ENCODE measurements at regions not wholly inside any gene's neighbourhood (a gene's known extent, or its start where the extent isn't known, plus 50 kb on each side); places are given as distances from the start of the nearest gene placed in this dataset.

DNA sequence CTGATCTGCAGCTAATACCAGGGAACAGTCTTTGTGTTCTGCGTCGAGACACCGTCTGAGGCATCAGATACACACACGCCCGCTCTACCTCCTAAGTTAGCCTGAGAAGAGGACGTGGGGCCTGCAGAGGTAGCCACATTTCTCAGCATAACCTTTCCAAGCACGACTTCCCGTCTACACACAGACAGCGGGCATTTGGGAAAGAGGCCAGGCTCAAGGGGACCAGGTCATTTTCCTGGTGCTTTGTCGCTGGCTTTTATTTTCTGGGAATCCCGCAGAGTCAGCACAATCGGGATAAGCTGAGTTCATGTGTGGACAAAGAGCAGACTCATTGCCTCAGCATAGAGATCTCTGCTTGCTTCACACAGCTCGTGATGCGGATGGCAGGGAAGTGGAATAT, 72.5 kb upstream of the SMYD2 start:
- no TSS peak for BruUV-seq (replicated peaks)
- H3K4me1 ChIP-seq (ENCODE audit: control insufficient read depth, insufficient read depth, low read length): no peaks in the 10 kb centered on the region

DNA sequence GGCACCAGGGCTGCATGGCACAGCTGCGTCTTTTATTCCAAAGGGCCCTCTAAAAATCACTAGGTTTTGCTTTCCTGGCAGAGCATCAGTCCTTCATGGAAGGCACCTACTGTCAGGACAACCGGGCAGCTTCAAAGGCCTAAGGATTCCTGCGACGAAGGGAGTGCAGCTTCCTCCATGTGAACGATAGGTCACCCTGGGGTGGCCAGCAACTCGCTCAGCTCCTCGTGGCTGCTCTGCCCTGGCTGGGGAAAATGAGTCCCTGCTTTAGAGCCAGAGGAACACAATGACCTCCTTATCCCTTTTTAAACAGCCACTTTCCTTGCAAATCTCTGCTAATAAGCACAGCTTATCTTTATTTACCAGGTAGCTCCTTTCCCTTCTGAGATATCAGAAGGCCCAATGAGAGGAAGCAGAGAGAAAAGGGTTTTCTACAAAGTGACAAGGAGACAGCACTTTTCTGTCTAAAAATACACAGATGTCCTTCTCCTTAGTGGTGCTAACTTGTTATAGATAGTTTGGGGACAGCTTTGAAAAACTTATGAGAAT, 71.6 kb upstream of the SMYD2 start:
- Histone ChIP-seq H3K27me3 (ENCODE audit: control insufficient read depth, insufficient read depth, low read length) (peaks cover 3% of the 10 kb centered on the region), H3K4me1 (ENCODE audit: control insufficient read depth, insufficient read depth, low read length) (peaks cover 3% of the 10 kb centered on the region), H3K27ac (ENCODE audit: low read length) (no peak overlapping the region), H3K9me3 (ENCODE audit: control insufficient read depth, insufficient read depth, low read depth, low read length) (no peaks in the 10 kb centered on the region), H3K4me3 (ENCODE audit: low read depth in 2 of 2, low read length in 2 of 2) (no peak overlapping the region), H3K36me3 (ENCODE audit: control insufficient read depth, insufficient read depth, low read length) (no peaks in the 10 kb centered on the region)
- TF ChIP-seq, protein P1, sequence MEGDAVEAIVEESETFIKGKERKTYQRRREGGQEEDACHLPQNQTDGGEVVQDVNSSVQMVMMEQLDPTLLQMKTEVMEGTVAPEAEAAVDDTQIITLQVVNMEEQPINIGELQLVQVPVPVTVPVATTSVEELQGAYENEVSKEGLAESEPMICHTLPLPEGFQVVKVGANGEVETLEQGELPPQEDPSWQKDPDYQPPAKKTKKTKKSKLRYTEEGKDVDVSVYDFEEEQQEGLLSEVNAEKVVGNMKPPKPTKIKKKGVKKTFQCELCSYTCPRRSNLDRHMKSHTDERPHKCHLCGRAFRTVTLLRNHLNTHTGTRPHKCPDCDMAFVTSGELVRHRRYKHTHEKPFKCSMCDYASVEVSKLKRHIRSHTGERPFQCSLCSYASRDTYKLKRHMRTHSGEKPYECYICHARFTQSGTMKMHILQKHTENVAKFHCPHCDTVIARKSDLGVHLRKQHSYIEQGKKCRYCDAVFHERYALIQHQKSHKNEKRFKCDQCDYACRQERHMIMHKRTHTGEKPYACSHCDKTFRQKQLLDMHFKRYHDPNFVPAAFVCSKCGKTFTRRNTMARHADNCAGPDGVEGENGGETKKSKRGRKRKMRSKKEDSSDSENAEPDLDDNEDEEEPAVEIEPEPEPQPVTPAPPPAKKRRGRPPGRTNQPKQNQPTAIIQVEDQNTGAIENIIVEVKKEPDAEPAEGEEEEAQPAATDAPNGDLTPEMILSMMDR (IDR thresholded peaks at IDR 0.05): no peak
- TF ChIP-seq SIN3A (IDR thresholded peaks at IDR 0.05; ENCODE audit: borderline replicate concordance, insufficient read depth, low read depth, low read length) (no peak), TCF7L2 (IDR thresholded peaks at IDR 0.05; ENCODE audit: low read depth, low read length) (no peak), POLR2AphosphoS5 (IDR thresholded peaks at IDR 0.05; ENCODE audit: low read depth, low read length) (no peak)
- TF ChIP-seq, protein P2, sequence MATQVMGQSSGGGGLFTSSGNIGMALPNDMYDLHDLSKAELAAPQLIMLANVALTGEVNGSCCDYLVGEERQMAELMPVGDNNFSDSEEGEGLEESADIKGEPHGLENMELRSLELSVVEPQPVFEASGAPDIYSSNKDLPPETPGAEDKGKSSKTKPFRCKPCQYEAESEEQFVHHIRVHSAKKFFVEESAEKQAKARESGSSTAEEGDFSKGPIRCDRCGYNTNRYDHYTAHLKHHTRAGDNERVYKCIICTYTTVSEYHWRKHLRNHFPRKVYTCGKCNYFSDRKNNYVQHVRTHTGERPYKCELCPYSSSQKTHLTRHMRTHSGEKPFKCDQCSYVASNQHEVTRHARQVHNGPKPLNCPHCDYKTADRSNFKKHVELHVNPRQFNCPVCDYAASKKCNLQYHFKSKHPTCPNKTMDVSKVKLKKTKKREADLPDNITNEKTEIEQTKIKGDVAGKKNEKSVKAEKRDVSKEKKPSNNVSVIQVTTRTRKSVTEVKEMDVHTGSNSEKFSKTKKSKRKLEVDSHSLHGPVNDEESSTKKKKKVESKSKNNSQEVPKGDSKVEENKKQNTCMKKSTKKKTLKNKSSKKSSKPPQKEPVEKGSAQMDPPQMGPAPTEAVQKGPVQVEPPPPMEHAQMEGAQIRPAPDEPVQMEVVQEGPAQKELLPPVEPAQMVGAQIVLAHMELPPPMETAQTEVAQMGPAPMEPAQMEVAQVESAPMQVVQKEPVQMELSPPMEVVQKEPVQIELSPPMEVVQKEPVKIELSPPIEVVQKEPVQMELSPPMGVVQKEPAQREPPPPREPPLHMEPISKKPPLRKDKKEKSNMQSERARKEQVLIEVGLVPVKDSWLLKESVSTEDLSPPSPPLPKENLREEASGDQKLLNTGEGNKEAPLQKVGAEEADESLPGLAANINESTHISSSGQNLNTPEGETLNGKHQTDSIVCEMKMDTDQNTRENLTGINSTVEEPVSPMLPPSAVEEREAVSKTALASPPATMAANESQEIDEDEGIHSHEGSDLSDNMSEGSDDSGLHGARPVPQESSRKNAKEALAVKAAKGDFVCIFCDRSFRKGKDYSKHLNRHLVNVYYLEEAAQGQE (IDR thresholded peaks at IDR 0.05; ENCODE audit: insufficient read depth in 1 of 2, low read depth in 2 of 2, low read length in 1 of 2): no peak
- ATAC-seq (no peak), DNase-seq (ENCODE audit: low read depth, low spot score) (no peak)
- in situ Hi-C loops (cut with HindIII; ENCODE audit: low pct_unique_long_range_greater_than_20kb, low sequenced_read_pairs) (no loop called here), intact Hi-C loops (cut with micrococcal nuclease; ENCODE audit: unreplicated experiment) (no loop called here)
- ChIA-PET POLR2A (no interaction called here), CTCF (interaction anchor here (0.7 kb wide), 1 partner anchor 120 kb away, joined by 3 read pairs; no protein-coding TSS in a partner anchor)
- no TSS peak for BruUV-seq (replicated peaks)

More for the DNA sequence above, 72.5 kb upstream of the SMYD2 start:
- in situ Hi-C loops (cut with HindIII; ENCODE audit: low pct_unique_long_range_greater_than_20kb, low sequenced_read_pairs) (no loop called here), intact Hi-C loops (cut with micrococcal nuclease; ENCODE audit: unreplicated experiment) (no loop called here)
- ChIA-PET POLR2A (no interaction called here), CTCF (no interaction called here)
- no peaks in the 10 kb centered on the region for H3K36me3 ChIP-seq (ENCODE audit: control insufficient read depth, insufficient read depth, low read length)
- no peak for ATAC-seq
- no peak overlapping the region for H3K27ac ChIP-seq (ENCODE audit: low read length)
- DNase-seq (ENCODE audit: low read depth, low spot score): no peak
- H3K27me3 ChIP-seq (ENCODE audit: control insufficient read depth, insufficient read depth, low read length): peaks cover under 1% of the 10 kb centered on the region
- no peak for TF ChIP-seq TCF7L2 (IDR thresholded peaks at IDR 0.05; ENCODE audit: low read depth, low read length)
- no peaks in the 10 kb centered on the region for H3K9me3 ChIP-seq (ENCODE audit: control insufficient read depth, insufficient read depth, low read depth, low read length)
- H3K4me3 ChIP-seq (ENCODE audit: low read depth in 2 of 2, low read length in 2 of 2): no peak overlapping the region

DNA sequence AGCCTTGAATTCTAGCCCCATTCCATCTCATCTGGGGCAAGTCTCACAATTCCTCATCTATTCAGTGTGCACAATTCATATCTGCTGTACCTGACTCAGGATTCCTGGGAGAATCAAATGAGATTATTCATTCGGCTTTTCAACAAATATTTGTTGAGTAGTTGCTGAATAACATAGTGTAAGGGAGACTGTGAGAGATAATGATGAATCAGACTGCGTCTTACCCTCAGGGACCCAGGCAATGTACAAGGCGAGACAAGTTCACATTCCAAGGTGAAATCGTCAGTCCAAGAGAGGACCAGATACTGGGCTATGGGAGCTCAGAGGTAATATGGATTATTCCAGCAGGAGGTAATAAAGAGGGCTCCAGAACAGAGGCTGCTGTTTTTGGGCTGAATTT, 67.8 kb upstream of the SMYD2 start:
- POLR2A ChIA-PET: no interaction called here
- ATAC-seq: no peak

More for the DNA sequence above, 67.8 kb upstream of the SMYD2 start:
- H3K4me3 ChIP-seq (ENCODE audit: low read depth in 2 of 2, low read length in 2 of 2): no peak overlapping the region
- no peaks in the 10 kb centered on the region for H3K36me3 ChIP-seq (ENCODE audit: control insufficient read depth, insufficient read depth, low read length)
- intact Hi-C loops (cut with micrococcal nuclease; ENCODE audit: unreplicated experiment) (loop anchor here (5.0 kb wide), 1 partner anchor 99 kb away; no protein-coding TSS in a partner anchor), in situ Hi-C loops (cut with HindIII; ENCODE audit: low pct_unique_long_range_greater_than_20kb, low sequenced_read_pairs) (no loop called here)
- no peak overlapping the region for H3K27ac ChIP-seq (ENCODE audit: low read length)
- H3K27me3 ChIP-seq (ENCODE audit: control insufficient read depth, insufficient read depth, low read length): peaks cover 7% of the 10 kb centered on the region
- CTCF ChIA-PET: interaction anchor here (4.7 kb wide), 1 partner anchor 117 kb away, joined by 71 read pairs; no protein-coding TSS in a partner anchor
- TF ChIP-seq, protein P2 (IDR thresholded peaks at IDR 0.05; ENCODE audit: insufficient read depth in 1 of 2, low read depth in 2 of 2, low read length in 1 of 2): no peak
- TF ChIP-seq, protein P1 (IDR thresholded peaks at IDR 0.05): no peak
- no peak for TF ChIP-seq SIN3A (IDR thresholded peaks at IDR 0.05; ENCODE audit: borderline replicate concordance, insufficient read depth, low read depth, low read length)
- no TSS peak for BruUV-seq (replicated peaks)
- H3K4me1 ChIP-seq (ENCODE audit: control insufficient read depth, insufficient read depth, low read length): peaks cover 6% of the 10 kb centered on the region
- no peak for DNase-seq (ENCODE audit: low read depth, low spot score)
- H3K9me3 ChIP-seq (ENCODE audit: control insufficient read depth, insufficient read depth, low read depth, low read length): no peaks in the 10 kb centered on the region
